GM12891 (cell line): ENCODE measurements at regions not wholly inside any gene's neighbourhood (a gene's known extent, or its start where the extent isn't known, plus 50 kb on each side); places are given as distances from the start of the nearest gene placed in this dataset.
"Not testable (repeated sequence)": the region's sequence is repeated elsewhere in the genome, so short reads cannot be mapped to it uniquely, and the experiment has no call there.

Experiments
- DNase-seq: peaks from one replicate; pipeline ENCODE4 v3.0.0; 2011; ENCODE audit warnings: low spot score; ENCODE audit not compliant: insufficient read length
- FAIRE-seq: peaks from 2 replicates; lab custom pipeline; 2011; peaks lifted over from hg19 to GRCh38; lab: Jason Lieb, UNC
- PAX5 ChIP-seq: IDR thresholded peaks from 2 replicates; pipeline ENCODE4 v1.6.1; 2011; ENCODE audit warnings: low read length, moderate library complexity, mild to moderate bottlenecking; ENCODE audit not compliant: insufficient read depth, severe bottlenecking
- POLR2A ChIP-seq: IDR thresholded peaks from 2 replicates; pipeline ENCODE4 v1.6.1; 2011; ENCODE audit warnings: low read depth, low read length, control low read depth
- POLR2AphosphoS5 ChIP-seq: IDR thresholded peaks from 2 replicates; pipeline ENCODE4 v1.6.1; 2011; ENCODE audit warnings: low read depth, low read length, control low read depth
- POU2F2 ChIP-seq: IDR thresholded peaks from 2 replicates; pipeline ENCODE4 v1.6.1; 2011; ENCODE audit warnings: low read depth, mild to moderate bottlenecking, control low read depth, low read length, moderate library complexity
- SPI1 ChIP-seq: IDR thresholded peaks from 2 replicates; pipeline ENCODE4 v1.6.1; 2011; ENCODE audit warnings: low read depth, low read length, control low read depth
- TAF1 ChIP-seq: IDR thresholded peaks from 2 replicates; pipeline ENCODE4 v1.6.1; 2011; ENCODE audit warnings: low read depth, low read length, control low read depth

DNA sequence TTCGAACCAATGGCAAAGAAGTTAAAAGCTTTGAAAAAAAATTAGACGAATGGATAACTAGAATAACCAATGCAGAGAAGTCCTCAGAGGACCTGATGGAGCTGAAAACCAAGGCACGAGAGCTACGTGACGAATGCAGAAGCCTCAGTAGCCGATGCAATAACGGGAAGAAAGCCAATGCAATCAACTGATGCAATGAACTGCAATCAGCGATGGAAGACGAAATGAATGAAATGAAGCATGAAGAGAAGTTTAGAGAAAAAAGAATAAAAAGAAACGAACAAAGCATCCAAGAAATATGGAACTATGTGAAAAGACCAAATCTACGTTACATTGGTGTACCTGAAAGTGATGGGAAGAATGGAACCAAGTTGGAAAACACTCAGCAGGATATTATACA, 52.6 kb upstream of the MRPS30 start:
- FAIRE-seq, DNase-seq: not testable (repeated sequence)

DNA sequence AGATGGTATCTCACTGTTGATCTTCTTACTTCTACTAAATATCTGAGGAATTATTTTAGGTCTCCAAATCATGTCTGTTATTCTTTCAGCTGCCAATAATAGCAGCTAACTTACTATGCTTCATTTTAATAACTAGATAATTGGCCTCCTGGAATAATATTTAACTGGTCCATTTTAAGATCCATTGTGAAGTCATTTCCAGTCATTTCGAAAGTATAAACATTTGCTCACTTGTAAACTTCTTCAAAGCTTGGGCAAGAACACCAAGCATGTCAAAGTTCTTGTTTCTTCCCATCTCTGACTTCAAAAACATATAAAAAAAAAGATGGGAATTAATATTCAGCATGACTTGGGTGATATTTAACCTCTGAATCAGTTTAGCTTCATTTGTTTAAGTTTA, 61.4 kb upstream of the MRPS30 start:
- TF ChIP-seq PAX5 (no peak), POLR2AphosphoS5 (no peak), POLR2A (no peak)
- DNase-seq (no peak), FAIRE-seq (no peak)

DNA sequence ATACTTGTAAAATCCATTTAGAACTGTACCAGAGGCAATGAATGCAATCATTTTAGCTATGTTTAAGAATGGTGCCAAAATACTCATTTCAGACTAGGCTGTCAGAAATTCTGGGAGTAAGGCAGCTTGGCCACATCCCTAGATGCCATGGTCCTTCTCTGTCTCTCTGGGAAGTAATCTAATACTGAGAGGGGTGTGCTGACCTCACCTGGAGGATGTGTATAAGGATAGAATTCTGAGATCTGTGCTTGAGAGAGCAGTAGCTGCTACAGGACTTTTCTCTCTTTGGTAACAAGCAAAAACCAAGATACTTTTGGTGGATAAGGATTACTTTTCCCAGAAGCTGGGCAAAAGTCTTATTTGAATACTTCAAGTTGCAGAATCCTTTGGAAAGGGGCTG, 68.1 kb upstream of the MRPS30 start:
- no peak for FAIRE-seq
- TF ChIP-seq TAF1 (no peak), PAX5 (no peak), POLR2AphosphoS5 (no peak), SPI1 (no peak), POLR2A (no peak), POU2F2 (no peak)
- DNase-seq, result no peak

DNA sequence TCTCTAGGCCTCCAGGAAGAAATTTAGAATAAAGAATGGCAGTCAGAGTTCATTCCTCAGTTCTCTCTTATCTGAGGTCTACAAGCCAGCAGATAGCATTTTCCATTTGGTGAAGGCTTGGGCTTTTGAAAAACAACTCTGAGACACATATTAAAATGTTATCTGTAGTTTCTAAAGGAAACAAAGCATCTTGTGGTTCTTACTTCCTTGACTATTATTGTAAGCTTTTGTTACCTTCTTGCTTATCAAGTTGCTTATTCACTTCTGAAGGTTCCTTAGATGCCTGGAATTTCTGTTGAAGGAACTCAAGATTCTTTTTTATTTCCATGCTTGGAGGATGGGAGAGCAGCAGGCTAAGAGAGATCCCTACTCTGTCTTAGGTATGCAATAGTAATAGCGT, 79.2 kb upstream of the MRPS30 start:
- DNase-seq (no peak), FAIRE-seq (no peak)
- TF ChIP-seq PAX5 (no peak), POU2F2 (no peak), TAF1 (no peak), SPI1 (no peak)

DNA sequence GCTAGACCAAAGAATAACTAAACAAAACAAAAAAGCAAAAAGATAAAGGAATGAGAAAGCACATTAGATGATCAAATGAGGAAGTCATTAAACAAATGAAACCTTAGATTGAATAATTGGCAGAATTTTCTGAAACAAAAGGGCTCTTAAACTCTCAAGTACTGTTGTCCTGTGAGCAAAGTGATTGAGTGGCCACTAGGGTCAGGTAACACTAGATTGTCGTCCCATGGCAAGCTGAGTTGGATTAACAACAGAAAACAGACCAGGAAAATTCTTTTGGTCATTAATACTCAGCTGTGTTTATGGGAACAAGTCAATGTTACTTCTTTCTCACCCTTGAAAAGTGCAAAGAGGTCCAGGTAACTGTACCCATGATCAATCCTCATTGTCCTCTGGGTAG, 81.6 kb upstream of the MRPS30 start:
- DNase-seq, result no peak
- no peak for FAIRE-seq
- TF ChIP-seq POU2F2, result no peak
- TF ChIP-seq SPI1, result no peak
- TF ChIP-seq TAF1, result no peak
- no peak for TF ChIP-seq POLR2AphosphoS5
- TF ChIP-seq POLR2A, result no peak
- TF ChIP-seq PAX5, result no peak

DNA sequence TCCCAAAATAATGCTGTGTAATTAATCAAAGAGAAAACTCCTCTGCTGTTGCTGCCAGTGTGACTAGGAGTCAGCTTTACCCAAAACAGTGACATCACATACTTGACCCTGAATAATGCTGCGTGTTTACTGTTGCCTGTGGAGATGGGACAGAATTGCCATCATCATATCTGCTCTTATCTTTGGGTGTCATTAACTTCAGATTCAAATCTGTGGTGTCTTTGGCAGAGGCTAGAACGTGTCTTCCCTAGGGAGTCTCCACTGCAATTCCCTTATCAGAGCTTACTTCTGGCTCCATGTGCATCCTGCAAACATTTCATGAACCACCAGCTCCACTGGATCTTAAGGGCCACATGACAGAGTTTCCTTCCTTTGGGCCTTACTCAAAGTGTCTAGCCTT, 88.9 kb upstream of the MRPS30 start:
- TF ChIP-seq POU2F2 (no peak), TAF1 (no peak), POLR2A (no peak), SPI1 (no peak), PAX5 (no peak), POLR2AphosphoS5 (no peak)
- FAIRE-seq, result no peak

DNA sequence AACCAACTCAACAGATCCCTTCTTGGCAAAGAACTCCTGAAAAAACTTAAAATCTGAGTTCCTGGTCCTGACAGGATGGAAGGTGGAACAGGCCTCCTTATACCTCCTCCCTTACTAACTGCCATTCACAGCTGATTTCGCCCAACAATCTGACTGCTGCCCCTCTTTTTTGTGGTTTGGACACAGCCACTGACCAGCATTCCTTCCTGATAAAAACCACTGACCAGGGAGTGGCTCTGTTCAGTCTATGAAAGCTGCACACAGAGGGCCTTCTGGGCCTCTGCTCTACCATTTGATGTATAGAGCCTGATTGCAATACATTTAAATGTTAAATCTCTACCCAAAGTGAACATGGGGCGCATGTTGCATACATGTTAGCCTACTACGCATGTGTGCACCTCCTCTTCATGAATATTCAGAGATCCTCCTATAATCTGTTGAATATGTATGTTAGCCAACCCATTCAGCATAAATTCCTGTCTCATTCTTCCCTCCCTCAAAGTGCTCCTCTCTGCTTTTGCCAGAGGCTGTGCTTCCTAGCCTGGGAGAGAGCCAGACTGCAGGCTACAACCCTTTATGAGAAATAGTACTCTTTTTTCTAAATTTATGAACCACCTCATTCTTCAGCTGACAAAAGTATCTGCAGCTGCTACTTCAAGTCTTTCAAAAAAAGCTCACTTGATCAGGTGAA, 93.7 kb upstream of the MRPS30 start:
- TF ChIP-seq PAX5 (no peak), POLR2A (no peak), POLR2AphosphoS5 (no peak), SPI1 (no peak), TAF1 (no peak), POU2F2 (no peak)
- DNase-seq (no peak), FAIRE-seq (no peak)

More for the DNA sequence above, 88.9 kb upstream of the MRPS30 start:
- no peak for DNase-seq

DNA sequence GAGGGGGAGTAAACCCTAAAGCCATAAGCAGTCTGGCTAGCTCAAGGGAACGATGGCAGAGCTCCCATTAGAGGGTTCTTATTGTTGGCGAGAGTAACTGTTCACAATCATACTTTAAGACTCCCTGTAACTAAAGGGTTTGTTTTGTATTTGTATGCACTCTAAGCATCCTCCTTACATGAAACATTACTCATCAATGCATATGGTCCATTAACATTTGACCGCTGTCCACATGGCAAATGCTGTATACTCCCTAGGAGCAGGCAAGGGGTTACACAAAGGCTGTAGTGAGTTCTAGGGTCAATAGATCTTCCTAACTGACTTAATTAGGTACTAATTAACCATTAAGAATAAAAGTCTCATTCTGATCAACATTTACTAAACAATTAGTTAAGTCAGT, 95.3 kb upstream of the MRPS30 start:
- DNase-seq (no peak), FAIRE-seq (no peak)
- TF ChIP-seq PAX5 (no peak), POU2F2 (no peak), POLR2AphosphoS5 (no peak), TAF1 (no peak), SPI1 (no peak), POLR2A (no peak)

DNA sequence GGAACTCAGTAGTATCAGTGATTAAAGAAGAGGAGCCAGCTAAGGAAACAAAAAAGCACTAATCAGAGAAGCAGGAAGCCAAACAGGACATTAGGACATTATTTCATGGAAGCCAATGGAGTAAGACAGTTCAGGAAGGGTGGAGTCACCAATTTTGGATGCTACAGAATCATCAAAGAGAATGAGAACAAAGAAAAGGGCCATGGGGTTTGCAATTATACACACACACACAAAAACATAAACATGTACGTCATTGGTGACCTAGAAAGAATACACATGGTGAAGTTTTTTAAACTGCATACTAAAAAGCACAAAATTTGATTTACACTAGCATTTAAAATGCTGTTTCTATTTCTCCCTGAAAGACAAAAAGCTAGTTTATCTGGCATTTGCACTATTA, 96.8 kb upstream of the MRPS30 start:
- no peak for DNase-seq
- TF ChIP-seq SPI1 (no peak), POLR2AphosphoS5 (no peak), POU2F2 (no peak)
- no peak for FAIRE-seq

DNA sequence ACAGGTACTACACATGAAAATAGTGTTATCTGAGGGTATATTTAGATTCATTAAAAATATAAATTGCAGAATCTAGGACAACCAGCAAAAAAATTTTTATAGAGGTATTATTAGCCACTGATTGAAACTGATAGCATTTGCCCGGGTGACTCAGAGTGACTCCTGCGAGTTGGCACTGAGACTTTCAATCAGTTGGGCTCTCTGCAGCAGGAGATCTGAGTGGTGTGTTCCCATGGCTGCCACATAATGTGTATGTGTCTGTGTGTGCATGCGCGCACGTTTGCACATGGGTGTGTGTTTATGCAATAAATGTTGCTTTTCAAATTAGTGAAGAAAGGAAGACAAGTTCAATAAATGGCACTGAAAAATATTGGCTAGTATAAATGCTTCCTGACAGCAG, 100.1 kb upstream of the MRPS30 start:
- FAIRE-seq, result no peak
- no peak for DNase-seq
- TF ChIP-seq PAX5 (no peak), TAF1 (no peak), POLR2A (no peak), POLR2AphosphoS5 (no peak), SPI1 (no peak), POU2F2 (no peak)
